HepG2 (cell line): ENCODE measurements at regions not wholly inside any gene's neighbourhood (a gene's known extent, or its start where the extent isn't known, plus 50 kb on each side); places are given as distances from the start of the nearest gene placed in this dataset.

Source experiments
- ATF7-NPFF ChIP-seq: sonication (generic); formaldehyde crosslinking; IDR thresholded peaks from 2 replicates; pipeline ENCODE4 v1.8.1; 2023; ENCODE audit warnings: mild to moderate bottlenecking, low read depth, missing genetic modification reagents, moderate library complexity
- HNRNPK ChIP-seq: fragments of 200-400 bp; formaldehyde crosslinking; IDR thresholded peaks from 2 replicates; pipeline ENCODE4 v1.6.1; 2018; ENCODE audit warnings: low read length, low read depth, moderate library complexity, mild to moderate bottlenecking; ENCODE audit not compliant: poor library complexity, severe bottlenecking
- KLF11 ChIP-seq: IDR thresholded peaks from 2 replicates; pipeline ENCODE4 v1.6.1; 2016; ENCODE audit warnings: missing compliant biosample characterization
- NR2F1 ChIP-seq, 2 experiments: fragments of 450-650 bp in 1 of 2; formaldehyde crosslinking in 1 of 2; IDR thresholded peaks; 2 replicates each; pipeline versions ENCODE4 v1.5.0 to v1.6.1; 2016 to 2020; ENCODE audit warnings: mild to moderate bottlenecking in 1 of 2, missing compliant biosample characterization in 1 of 2, missing genetic modification reagents in 1 of 2, moderate library complexity in 1 of 2
- TCF7L2 ChIP-seq: IDR thresholded peaks from 2 replicates; pipeline ENCODE4 v1.6.1; 2011; ENCODE audit warnings: mild to moderate bottlenecking, low read depth, low read length, moderate library complexity
- ZNF10 ChIP-seq: sonication (generic); formaldehyde crosslinking; IDR thresholded peaks from 2 replicates; pipeline ENCODE4 v1.4.0; 2020; ENCODE audit warnings: mild to moderate bottlenecking, low read depth, missing genetic modification reagents, borderline replicate concordance
- ZNF20 ChIP-seq: sonication (generic); formaldehyde crosslinking; IDR thresholded peaks from 2 replicates; pipeline ENCODE4 v1.4.0; 2020; ENCODE audit warnings: mild to moderate bottlenecking, moderate library complexity, missing genetic modification reagents
- ZNF253 ChIP-seq: sonication (generic); formaldehyde crosslinking; IDR thresholded peaks from 2 replicates; pipeline ENCODE4 v1.8.0; 2022; ENCODE audit warnings: mild to moderate bottlenecking, missing genetic modification reagents, borderline replicate concordance
- ZSCAN30 ChIP-seq: sonication (generic); formaldehyde crosslinking; IDR thresholded peaks from 2 replicates; pipeline ENCODE4 v1.5.0; 2020; ENCODE audit warnings: mild to moderate bottlenecking, missing genetic modification reagents
- TF ChIP-seq, protein P1 (sequence below): sonication (generic); formaldehyde crosslinking; IDR thresholded peaks from 2 replicates; pipeline ENCODE4 v1.4.0; 2020; ENCODE audit warnings: missing genetic modification reagents; ENCODE audit errors: not compliant biosample characterization
- TF ChIP-seq, protein P2 (sequence below): sonication (generic); formaldehyde crosslinking; IDR thresholded peaks from 2 replicates; pipeline ENCODE4 v1.5.0; 2020; ENCODE audit warnings: mild to moderate bottlenecking, missing genetic modification reagents, moderate library complexity
- TF ChIP-seq, protein P3 (sequence below), 2 experiments: IDR thresholded peaks; 2 replicates each; pipeline ENCODE4 v1.6.1; 2011 to 2012; ENCODE audit warnings: low read length in 2 of 2, borderline replicate concordance in 1 of 2, low read depth in 1 of 2, mild to moderate bottlenecking in 1 of 2, moderate library complexity in 1 of 2

DNA sequence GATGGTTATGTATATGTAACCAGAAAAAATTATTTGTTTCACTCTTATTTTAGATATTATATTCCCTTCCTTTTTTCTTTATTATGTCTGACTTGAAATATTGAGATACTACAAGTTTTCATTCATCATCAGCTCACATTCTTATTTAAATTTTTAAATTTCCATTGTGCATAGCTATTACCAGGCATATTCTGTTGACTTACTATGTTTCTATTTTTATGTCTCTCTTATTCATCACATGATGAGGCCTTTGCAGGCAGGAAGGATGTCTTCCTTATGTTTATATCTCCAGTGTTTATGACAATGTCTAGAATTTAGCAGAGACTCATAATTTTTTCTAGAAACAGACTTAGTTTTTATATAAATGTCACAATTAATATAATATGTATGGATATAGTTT lies 221.9 kb upstream of the KCTD3 start:
- TF ChIP-seq ZNF20 (CRISPR knock-in tag) = no peak
- TF ChIP-seq, protein P1, sequence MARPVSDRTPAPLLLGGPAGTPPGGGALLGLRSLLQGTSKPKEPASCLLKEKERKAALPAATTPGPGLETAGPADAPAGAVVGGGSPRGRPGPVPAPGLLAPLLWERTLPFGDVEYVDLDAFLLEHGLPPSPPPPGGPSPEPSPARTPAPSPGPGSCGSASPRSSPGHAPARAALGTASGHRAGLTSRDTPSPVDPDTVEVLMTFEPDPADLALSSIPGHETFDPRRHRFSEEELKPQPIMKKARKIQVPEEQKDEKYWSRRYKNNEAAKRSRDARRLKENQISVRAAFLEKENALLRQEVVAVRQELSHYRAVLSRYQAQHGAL (CRISPR knock-in tag) = no peak
- TF ChIP-seq, protein P2, sequence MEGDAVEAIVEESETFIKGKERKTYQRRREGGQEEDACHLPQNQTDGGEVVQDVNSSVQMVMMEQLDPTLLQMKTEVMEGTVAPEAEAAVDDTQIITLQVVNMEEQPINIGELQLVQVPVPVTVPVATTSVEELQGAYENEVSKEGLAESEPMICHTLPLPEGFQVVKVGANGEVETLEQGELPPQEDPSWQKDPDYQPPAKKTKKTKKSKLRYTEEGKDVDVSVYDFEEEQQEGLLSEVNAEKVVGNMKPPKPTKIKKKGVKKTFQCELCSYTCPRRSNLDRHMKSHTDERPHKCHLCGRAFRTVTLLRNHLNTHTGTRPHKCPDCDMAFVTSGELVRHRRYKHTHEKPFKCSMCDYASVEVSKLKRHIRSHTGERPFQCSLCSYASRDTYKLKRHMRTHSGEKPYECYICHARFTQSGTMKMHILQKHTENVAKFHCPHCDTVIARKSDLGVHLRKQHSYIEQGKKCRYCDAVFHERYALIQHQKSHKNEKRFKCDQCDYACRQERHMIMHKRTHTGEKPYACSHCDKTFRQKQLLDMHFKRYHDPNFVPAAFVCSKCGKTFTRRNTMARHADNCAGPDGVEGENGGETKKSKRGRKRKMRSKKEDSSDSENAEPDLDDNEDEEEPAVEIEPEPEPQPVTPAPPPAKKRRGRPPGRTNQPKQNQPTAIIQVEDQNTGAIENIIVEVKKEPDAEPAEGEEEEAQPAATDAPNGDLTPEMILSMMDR = no peak
- TF ChIP-seq ZSCAN30 (CRISPR knock-in tag) = no peak
- TF ChIP-seq ATF7-NPFF = no peak
- TF ChIP-seq, protein P3, sequence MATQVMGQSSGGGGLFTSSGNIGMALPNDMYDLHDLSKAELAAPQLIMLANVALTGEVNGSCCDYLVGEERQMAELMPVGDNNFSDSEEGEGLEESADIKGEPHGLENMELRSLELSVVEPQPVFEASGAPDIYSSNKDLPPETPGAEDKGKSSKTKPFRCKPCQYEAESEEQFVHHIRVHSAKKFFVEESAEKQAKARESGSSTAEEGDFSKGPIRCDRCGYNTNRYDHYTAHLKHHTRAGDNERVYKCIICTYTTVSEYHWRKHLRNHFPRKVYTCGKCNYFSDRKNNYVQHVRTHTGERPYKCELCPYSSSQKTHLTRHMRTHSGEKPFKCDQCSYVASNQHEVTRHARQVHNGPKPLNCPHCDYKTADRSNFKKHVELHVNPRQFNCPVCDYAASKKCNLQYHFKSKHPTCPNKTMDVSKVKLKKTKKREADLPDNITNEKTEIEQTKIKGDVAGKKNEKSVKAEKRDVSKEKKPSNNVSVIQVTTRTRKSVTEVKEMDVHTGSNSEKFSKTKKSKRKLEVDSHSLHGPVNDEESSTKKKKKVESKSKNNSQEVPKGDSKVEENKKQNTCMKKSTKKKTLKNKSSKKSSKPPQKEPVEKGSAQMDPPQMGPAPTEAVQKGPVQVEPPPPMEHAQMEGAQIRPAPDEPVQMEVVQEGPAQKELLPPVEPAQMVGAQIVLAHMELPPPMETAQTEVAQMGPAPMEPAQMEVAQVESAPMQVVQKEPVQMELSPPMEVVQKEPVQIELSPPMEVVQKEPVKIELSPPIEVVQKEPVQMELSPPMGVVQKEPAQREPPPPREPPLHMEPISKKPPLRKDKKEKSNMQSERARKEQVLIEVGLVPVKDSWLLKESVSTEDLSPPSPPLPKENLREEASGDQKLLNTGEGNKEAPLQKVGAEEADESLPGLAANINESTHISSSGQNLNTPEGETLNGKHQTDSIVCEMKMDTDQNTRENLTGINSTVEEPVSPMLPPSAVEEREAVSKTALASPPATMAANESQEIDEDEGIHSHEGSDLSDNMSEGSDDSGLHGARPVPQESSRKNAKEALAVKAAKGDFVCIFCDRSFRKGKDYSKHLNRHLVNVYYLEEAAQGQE (IDR thresholded peaks at IDR 0.05; ENCODE audit: borderline replicate concordance in 1 of 2, low read depth in 1 of 2, low read length in 2 of 2) = no peak
- no peak for TF ChIP-seq KLF11 (CRISPR knock-in tag)
- no peak for TF ChIP-seq ZNF10
- no peak for TF ChIP-seq ZNF253 (CRISPR knock-in tag)
- no peak for TF ChIP-seq TCF7L2
- no peak for TF ChIP-seq NR2F1 (CRISPR knock-in tag; IDR thresholded peaks at IDR 0.05)
- no peak for TF ChIP-seq HNRNPK
